ENCODE measurements at regions not wholly inside any gene's neighbourhood (a gene's known extent, or its start where the extent isn't known, plus 50 kb on each side); places are given as distances from the start of the nearest gene placed in this dataset.

GRCh38 chr22:49577168-49578060, 250.3 kb downstream of the BRD1 start:
- ATAC-seq (ENCODE audit: low FRiP score) (no peak), DNase-seq (ENCODE audit: low spot score) (no peak)
- TF ChIP-seq CTCF (IDR thresholded peaks at IDR 0.05): no peak

- ATAC-seq (ENCODE audit: low FRiP score): no peak
- TF ChIP-seq CTCF (IDR thresholded peaks at IDR 0.05): no peak
- DNase-seq (ENCODE audit: low spot score): no peak
Measured at GRCh38 chr22:49576241-49577141, 251.2 kb downstream of the BRD1 start.

- TF ChIP-seq CTCF (IDR thresholded peaks at IDR 0.05): no peak
- DNase-seq (ENCODE audit: low spot score) (no peak), ATAC-seq (ENCODE audit: low FRiP score) (no peak)
Measured at GRCh38 chr22:49575703-49576081, 252.0 kb downstream of the BRD1 start.

- TF ChIP-seq CTCF (IDR thresholded peaks at IDR 0.05): no peak
- DNase-seq (ENCODE audit: low spot score) (no peak), ATAC-seq (ENCODE audit: low FRiP score) (no peak)
Measured at GRCh38 chr22:49574881-49575702, 252.6 kb downstream of the BRD1 start.

GRCh38 chr22:49574205-49574880, 253.3 kb downstream of the BRD1 start:
- DNase-seq (ENCODE audit: low spot score): no peak
- no peak for ATAC-seq (ENCODE audit: low FRiP score)
- TF ChIP-seq CTCF (IDR thresholded peaks at IDR 0.05): no peak

GRCh38 chr22:49573109-49573765, 254.4 kb downstream of the BRD1 start:
- no peak for DNase-seq (ENCODE audit: low spot score)
- no peak for TF ChIP-seq CTCF (IDR thresholded peaks at IDR 0.05)
- ATAC-seq (ENCODE audit: low FRiP score): no peak

All from omental fat pad (tissue), 3 donors.